GM21529 (cell line): ENCODE measurements at regions not wholly inside any gene's neighbourhood (a gene's known extent, or its start where the extent isn't known, plus 50 kb on each side); places are given as distances from the start of the nearest gene placed in this dataset.

Experiments
- ATAC-seq: cut with Tn5 transposase; IDR thresholded peaks from one replicate; pipeline ENCODE4 v1.9.1; 2021; ENCODE audit not compliant: unreplicated experiment

DNA sequence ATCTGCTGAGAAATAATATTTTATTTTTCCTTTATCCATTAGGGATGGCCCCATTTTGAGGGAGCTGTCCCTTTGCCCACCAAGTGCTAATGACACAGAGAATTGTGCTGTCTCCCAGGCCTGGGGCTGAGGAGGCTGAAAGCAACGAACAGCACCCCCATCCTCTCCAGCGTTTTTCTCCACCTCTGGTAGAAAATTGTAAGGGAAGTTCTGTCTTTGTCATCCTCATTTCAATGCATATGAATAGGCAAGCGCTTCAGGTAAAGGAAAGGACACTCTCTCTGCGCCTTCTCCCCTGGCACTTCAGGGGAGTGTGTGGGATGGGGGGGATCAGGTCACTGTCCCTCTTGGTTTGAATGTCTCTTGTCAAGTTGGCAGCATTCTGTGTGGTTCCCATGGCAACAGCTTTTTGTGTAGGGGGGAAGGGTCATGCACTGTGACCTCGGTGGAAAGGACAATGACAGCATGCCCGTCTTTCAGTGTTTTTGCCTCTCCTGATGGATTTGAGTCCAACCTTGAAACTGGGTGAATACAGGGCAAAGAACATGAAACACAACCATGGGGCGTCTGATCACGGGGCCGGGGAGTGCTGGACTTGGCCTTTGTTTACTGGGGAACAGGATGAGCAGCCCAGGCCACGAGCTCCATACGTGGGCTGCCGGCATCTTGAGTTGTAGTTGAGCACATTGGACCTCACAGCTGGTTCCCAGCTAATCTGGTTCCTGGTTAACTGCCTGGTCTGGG lies 230.2 kb downstream of the VRK1 start:
- no peak for ATAC-seq

DNA sequence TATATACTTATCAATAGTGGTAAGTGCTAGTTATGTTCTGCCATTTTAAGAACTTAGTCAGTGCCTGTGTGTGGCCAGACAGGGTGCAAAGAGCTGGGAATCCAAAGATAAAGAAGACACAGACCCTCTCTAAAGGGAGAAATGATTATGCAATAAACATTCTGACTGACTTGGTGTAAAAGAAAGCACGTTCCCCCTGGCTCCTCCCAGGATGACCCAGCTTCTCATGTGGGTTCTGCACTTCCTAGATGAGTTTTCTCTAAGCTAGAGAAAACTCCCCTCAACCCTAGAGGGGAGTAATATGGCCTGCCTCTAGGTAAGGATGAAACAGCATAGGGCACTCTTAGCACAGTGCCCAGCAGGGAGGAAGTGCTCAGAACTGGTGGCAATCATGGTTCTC lies 231.2 kb downstream of the VRK1 start:
- ATAC-seq: no peak

DNA sequence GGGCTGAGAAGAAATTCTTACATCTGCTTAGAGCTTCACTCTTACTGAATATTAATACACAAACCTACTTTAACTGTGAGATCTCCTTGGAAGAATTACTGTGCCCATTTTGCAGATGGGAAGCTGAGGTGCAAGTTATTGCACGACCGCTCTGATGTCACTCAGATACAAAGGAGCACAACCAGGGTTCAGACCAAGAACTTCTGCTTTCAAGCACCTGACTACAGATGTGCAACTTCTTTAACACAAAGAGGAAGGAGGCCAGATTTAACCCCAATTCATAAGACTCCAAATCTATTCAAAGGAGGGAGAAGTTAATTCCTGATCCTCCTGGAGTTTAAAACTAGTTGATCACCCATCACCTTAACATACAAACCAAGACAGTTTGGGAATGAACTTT lies 232.6 kb downstream of the VRK1 start:
- ATAC-seq: no peak

DNA sequence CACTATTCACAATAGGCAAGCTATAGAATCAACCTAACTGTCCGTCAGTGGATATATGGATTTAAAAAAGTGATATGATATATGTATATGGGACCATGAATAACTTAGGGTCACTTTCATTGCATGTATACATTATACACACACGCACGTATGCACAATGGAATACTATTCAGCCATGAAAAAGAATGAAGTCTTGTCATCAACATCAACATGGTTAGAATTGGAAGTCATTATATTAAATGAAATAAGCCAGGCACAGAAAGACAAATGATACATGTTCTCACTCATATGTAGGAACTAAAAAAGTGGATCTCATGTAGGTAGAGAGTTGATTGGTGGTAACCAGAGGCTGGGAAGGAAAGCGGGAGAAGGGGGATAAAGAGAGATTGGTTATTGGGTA lies 234.3 kb downstream of the VRK1 start:
- no peak for ATAC-seq

DNA sequence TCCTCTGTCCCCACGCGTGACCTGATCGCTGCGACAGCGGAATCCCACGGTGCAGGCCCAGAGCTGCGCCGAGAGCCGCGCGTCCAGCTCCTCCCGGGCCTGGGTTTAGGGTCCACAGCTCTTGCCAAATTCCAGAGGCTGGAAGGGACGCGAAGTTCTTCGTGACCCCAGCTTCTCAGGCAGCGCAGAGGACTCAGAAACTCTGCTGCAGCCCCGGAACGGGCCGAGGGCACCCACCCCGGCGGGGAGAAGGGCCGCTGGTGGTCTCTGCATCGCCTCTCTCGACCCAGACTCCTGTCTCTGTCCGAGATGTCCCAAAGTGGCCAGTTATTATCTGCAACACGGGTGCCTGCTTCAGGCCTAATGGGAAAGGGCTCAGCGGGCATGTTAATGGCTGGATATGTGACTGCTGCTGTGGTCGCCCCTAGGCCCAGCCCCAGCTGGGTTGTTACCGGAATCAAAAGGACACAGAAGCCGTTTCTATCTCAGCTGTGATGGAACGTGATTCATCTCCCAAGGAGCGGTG lies 236.4 kb downstream of the VRK1 start:
- ATAC-seq: no peak

DNA sequence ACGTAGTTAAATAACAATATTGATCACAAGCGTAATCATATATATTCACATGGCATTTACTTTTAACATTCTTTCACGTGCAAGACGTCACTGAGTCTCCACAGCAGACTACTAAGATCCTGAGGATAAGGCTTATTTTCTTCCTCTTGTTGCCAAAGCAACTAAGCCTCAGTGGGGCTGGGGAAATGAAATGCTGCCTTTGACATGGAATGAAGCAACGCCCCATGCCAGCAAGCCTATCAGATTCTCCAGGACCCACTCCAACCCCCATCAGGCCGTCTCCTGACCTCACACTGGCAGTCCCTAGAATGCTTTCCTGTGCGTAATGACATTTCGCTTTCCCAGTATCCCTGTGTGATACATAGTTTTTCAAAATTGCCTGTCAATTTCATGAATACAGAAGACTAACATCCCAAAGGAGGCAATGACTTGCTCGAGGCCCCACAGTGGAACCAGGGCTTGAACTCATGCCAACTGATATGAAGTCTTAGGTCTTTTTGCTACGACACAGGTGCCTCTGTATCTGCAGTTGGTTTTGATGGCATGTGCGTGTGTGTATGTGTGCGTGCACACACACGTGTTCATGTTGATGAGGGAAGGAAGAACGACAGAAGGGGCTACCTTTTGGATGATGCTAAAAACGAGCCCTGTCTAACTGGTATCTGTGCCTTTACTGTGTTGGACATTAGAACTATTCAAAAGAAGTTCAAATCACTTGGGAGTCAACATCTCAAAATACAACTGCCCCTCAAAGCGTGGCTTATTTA lies 239.1 kb downstream of the VRK1 start:
- no peak for ATAC-seq

DNA sequence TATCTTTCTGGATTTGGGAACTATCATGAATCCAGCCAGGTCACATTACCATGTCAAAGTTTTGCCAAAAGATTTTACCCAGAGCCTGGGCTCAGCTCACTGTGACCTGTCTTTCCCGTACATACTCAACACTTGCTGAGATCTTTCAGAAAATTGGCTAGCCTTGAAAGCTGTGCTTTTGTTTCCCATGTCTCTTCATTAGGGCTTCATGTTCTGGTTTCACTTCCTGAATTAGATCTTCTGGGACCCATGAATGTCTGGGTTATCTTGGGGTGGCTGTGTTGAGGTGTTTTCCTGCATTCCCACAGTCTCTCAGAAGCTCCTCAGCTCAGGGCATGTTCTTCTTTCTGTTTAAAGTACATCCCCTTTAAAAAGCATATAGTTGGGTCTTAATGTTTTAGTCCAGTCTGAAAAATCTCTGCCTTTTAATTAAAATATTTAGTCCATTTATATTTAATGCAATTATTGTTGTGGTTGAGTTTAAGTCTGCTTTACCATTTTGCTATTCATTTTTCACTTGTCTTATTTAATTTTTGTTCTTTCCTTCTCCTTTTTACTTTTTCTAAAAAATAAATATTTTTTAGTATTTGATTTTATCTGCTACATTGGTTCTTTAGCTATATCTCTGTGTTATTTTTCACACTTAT lies 242.7 kb downstream of the VRK1 start:
- no peak for ATAC-seq

DNA sequence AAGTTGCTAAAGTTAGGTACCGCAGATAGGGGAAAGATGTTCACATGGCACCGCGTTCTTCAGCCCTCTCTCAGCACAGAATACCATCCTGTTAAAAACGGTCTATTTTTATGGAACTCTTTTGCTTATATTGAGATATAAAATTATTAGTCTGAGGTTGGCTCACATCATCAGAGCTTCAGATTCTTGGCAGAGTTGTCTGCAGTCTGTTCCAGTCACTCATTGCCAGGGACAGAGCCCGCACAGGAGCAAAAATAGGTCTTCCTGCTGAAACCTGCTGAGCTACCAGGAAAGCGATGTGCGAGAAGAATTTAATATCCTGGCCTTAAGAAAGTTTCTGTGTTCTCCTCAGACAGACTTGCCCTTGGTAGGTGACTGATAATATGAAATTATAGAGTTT lies 249.8 kb downstream of the VRK1 start:
- no peak for ATAC-seq

DNA sequence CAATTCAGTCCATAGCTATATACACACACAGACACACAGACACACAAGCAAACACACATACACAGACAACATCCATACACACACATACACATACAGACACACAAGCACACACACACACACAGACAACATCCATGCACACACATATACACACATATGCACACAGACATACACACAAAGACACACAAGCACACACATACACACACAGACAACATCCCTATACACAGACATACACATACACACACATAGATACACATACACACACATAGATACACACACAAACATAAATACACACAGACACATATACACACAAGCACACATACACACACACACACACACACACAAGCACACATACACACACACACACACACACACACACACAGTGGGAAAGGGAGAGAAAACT lies 254.8 kb downstream of the VRK1 start:
- ATAC-seq: no peak

DNA sequence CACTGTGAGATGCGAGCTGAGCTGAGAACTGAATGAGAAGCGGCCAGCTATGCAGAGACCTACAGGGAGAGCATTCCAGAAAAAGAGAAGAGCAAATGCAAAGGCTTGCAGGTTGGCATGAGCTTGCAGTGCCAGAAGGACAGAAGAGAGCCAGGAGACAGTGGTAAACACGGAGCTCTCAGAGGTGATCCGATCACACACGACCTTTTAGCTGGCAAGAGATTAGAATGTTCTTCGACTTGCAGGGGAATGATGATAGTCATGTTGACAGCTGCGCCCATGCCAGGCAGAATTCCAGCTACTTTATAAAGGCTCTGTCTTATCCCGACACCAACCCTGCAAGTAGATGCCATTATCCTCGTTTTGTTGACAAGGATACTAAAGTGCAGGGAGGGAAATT lies 256.8 kb downstream of the VRK1 start:
- no peak for ATAC-seq

DNA sequence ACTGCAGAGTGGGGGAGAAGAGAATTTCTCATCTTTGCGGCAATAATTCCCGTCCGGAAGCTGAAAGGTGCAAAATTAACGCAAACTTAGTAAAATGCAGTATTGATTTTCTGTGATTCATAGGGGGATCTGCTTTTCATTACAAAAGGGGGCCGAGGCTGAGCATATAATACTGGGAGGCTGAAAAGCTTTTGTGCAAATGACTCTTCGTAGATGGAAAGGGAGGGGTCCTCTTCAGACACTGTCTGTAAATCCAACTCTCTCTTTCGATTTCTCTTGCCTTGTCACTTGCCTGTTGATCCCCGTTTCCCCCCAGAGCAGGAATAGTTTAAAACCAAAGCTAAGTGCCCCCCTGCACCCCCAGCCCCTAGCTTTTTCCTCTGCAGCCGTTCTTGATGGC lies 258.2 kb downstream of the VRK1 start:
- ATAC-seq: no peak

DNA sequence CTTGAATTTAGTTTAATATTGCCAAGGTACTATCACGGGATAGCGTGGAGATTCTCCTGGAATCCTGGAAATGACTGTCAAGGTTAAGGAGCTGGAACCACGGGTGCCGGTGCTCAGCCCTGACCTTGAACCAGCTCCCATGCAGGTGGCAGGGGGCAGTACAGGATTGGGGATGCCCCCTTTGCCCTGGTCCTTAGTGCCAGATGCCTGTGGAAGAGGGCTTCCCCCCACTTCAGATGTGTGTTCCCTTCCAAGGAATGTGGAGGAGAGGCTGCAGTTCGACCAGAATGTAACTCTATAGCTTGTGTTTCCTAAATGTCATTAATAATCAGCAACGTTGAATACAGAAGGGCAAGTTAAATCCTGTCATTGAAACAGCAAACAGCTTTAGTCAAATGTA lies 258.9 kb downstream of the VRK1 start:
- ATAC-seq: no peak

DNA sequence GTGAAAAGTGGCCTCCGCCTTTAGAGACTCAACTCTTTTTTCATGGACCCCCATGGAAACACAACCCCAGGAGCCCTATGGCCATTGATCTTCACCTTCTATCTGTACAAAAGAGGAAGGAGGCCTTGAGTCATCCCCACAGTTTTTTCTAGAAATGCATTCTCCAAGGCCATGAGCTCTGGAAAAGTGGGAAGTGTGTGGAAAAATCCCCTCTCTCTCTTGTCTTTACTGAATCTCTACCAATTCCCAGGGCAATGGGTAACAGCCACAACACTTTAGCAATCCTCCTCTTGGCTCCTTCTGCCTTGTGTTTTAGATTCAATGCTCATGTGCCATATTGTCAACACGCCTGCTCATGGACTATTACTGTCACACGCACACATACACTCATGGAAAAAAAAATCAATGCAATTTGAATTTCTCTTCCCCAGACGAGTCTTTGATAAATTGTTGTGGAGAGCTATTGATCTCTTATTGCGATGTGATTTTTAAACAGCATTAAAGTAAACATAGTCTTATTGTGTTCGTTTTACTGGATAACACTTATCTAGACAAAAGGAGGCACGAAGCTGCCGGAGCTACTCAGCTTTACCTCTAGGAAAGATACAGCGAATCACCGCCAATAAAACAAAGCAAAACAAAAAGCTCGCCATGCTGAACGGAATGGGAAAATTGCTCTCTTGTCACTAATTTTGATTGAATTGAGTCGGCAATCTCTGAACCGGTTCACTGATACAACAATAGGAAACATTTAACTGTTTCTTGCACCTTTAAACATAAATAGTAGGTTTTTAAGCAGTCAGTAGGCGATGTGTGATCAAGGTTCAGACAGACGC lies 260.3 kb downstream of the VRK1 start:
- ATAC-seq: no peak

DNA sequence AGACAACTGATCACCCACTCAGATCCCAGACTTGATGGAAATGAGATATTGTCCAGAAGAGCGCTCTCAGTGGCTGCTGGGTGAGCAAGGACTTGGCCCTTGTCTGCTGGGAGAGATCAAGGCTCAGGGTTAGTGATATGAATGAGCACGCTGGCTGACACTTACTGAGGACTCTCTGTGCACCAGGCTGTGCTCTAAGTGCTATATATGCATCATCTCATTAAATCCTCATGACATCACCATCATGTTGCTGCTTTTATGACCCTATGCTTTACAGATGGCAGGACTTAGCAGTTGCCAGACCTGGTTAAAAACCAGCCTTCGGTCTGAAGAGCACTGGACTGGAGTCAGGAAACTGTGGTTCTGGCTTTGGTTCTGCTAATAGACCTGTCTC lies 260.9 kb downstream of the VRK1 start:
- no peak for ATAC-seq

DNA sequence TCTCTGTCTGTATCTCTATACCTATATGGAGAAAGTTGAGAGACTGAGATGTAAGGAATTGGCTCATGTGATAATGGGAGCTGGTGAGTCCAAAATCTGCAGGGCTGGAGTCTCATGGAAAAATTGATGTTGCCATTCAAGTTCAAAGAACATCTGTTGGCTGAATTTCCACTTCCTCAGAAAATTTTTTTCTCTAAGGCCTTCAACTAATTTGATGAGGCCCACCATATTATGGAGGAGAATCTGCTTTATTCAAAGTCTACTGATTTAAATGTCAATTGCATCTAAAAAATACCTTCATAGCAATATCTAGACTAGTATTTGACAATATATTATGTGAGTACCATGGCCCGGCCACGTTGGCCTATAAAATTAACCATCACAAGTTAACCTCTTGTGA lies 261.4 kb downstream of the VRK1 start:
- no peak for ATAC-seq

DNA sequence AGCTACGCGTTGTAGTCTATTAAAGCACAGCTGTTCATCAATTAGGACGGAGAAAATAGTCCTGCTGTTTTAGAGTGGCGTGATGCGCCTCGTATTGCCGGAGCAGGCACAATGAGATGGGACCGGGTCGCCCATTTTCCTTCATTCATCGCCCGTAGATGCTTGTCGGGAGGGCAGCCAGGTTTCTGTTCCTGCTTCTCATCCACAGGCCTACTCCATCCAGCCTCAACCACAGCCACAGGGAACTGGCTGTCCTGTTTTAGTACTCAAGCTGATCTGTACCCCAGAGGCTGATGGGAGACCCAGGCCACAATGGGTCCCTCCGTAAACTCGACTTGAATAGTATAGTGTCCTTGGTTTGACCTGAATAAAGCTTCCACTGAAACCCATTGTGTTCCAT lies 264.0 kb downstream of the VRK1 start:
- ATAC-seq: no peak

DNA sequence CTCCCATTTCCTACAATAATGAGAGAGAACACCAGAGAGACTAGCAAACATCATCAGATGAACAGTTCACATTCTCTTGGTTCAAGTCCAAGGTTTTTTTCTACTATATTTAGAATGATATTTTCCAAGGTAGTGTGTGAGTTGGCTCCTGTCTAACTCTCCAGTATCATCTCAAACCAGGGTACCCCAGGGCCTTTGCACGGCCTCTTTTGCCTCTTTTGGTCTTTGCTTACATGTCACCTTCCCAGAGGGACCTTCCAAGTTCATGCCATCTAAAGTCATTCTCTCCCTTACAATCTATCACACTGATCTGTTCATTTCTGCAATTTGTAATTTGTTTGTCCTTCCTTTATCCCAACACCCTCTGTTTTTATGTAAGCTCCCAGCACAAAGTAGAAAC lies 264.5 kb downstream of the VRK1 start:
- ATAC-seq: no peak

DNA sequence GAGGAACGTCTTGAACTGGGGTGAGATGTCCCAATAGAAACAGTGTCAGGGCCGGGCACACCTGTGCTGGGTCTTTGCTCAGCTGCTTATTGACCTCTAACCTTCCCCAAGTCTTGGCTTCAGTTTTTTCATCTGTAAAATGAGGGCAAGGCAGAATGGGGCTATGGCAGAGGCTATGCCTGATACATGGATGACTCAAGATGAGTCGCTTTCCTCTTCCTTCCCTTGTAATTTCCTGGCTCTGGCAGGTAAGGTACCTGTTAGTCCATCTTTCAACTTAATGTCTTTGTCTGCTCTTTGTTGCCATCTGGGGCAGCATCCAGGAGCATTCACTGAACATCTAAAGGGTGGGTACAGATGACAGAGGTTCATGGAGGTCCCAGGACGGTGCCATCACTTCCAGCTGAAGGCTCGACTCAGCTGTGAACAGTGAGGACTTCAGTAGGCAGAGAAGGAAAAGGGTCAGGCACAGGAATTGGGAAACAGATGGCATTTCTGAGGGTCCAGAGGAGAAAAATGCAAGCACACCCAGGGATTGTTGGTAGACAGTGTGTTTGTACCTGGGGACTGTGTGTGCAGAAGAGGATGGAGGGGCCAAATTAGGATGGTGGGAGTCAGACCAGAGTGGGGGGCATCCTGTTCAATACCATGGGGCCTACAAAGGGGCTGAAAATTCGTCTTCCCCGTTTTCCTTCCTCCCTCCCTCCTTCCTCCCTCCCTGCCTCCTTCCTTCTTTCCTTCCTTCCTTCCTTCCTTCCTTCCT lies 268.3 kb downstream of the VRK1 start:
- no peak for ATAC-seq

DNA sequence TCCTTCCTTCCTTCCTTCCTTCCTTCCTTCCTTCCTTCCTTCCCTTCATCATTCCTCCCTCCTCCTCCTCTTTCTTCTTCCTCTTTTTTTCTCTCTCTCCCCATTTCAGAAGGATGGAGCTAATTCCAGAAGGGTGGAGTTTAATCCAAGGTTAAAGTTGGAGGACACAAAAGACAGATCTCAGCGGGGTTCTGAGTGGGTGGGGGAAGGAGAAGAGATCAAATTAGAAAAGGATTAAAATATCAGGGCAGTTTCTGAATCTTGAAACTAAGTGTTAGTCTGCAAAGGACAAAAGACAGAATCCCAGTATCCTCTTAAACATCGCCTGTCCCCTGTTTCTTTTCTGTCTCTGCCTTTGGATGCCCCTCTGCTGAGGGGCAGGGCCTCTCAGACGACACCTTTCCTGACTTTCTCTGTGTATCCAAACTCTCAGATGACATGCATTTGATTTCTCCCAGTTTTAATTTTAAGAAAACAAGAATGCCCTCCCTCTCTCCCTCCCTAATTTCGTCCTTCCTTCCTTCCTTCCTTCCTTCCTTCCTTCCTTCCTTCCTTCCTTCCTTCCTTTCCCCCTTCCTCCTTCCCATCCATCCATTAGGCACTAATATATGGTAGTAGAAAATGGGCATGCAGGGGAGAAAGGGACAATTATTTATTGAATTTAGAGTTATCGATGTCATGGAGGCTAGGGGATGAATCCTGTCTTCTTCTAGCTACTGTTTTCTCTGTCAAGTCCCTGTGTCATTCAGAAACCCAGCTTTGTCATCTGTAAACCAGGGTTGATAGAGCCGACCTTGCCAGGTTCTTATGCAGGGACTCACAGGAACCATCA lies 269.1 kb downstream of the VRK1 start:
- ATAC-seq: no peak
